T-cell (primary cell): ENCODE measurements at regions not wholly inside any gene's neighbourhood (a gene's known extent, or its start where the extent isn't known, plus 50 kb on each side); places are given as distances from the start of the nearest gene placed in this dataset.

Source experiments
- ATAC-seq, 4 experiments: fragments of 200-7000 bp in 3 of 4; fragments of 150-1000 bp in 1 of 4; cut with Tn5 transposase; replicated peaks in 1 of 4; 1 replicate in 3 of 4; 2 replicates in 1 of 4; pipeline ENCODE4 v1.10.0; 2021; ENCODE audit warnings: moderate library complexity in 3 of 4, mild to moderate bottlenecking in 2 of 4, moderate number of reproducible peaks in 1 of 4
- CTCF ChIA-PET, 2 donors: fragments of 300-600 bp; sonication (Branson Sonifier 250); formaldehyde crosslinking; loops; one replicate each; lab custom pipeline; 2022; ENCODE audit warnings: antibody characterized with exemption in 2 of 2; lab: Charles Lee
- POLR2A ChIA-PET, 2 donors: fragments of 300-600 bp; sonication (Branson Sonifier 250); formaldehyde crosslinking; loops; one replicate each; lab custom pipeline; 2022; ENCODE audit warnings: antibody characterized with exemption in 2 of 2; lab: Charles Lee
- DNase-seq, 35 experiments: peaks; one replicate each; pipeline versions ENCODE4 v3.0.0 to v3.0.0-alpha.2; 2013 to 2023
- H3K27ac ChIP-seq: one replicate; pipeline ENCODE4 v1.5.1; 2013; ENCODE audit warnings: low read length
- H3K27me3 ChIP-seq, 2 experiments: replicated peaks in 1 of 2; 1 replicate in 1 of 2; 2 replicates in 1 of 2; pipeline versions ENCODE4 v1.6.1 to v1.7.0; 2013; ENCODE audit warnings: low read length in 1 of 2, mixed read lengths in 1 of 2; ENCODE audit not compliant: control insufficient read depth in 2 of 2, insufficient read depth in 2 of 2; ENCODE audit errors: extremely low read depth in 1 of 2
- H3K36me3 ChIP-seq, 2 donors: 1 replicate in 1 of 2; 2 replicates in 1 of 2; pipeline versions ENCODE4 v1.6.1 to v1.7.0; 2013; ENCODE audit warnings: low read length in 1 of 2; ENCODE audit not compliant: control insufficient read depth in 2 of 2, insufficient read depth in 1 of 2; ENCODE audit errors: extremely low read depth in 1 of 2
- H3K4me1 ChIP-seq, 2 experiments: 1 replicate in 1 of 2; 2 replicates in 1 of 2; pipeline versions ENCODE4 v1.6.1 to v1.7.0; 2013; ENCODE audit warnings: low read length in 2 of 2, mixed read lengths in 1 of 2; ENCODE audit not compliant: insufficient read depth in 2 of 2, control insufficient read depth in 1 of 2; ENCODE audit errors: extremely low read depth in 1 of 2
- H3K4me3 ChIP-seq, 2 donors: 1 replicate in 1 of 2; 2 replicates in 1 of 2; pipeline versions ENCODE4 v1.5.1 to v1.7.0; 2013; ENCODE audit warnings: mild to moderate bottlenecking in 2 of 2, low read length in 1 of 2, moderate library complexity in 1 of 2; ENCODE audit not compliant: control insufficient read depth in 1 of 2; ENCODE audit errors: extremely low read depth in 1 of 2
- H3K9me3 ChIP-seq: 2 replicates; pipeline ENCODE4 v1.7.0; 2013
- H3K27ac Mint-ChIP-seq, 2 donors: one replicate each; pipeline ENCODE4 v1.8.0; 2020 to 2021; ENCODE audit warnings: mild to moderate bottlenecking in 2 of 2, mixed read lengths in 2 of 2
- H3K27me3 Mint-ChIP-seq, 2 donors: one replicate each; pipeline ENCODE4 v1.8.0; 2021 to 2022; ENCODE audit warnings: mixed read lengths in 2 of 2
- H3K36me3 Mint-ChIP-seq: one replicate; pipeline ENCODE4 v1.8.0; 2021; ENCODE audit warnings: mixed read lengths
- H3K4me1 Mint-ChIP-seq, 3 donors: one replicate each; pipeline ENCODE4 v1.8.0; 2020 to 2022; ENCODE audit warnings: mixed read lengths in 3 of 3, mild to moderate bottlenecking in 1 of 3
- H3K4me3 Mint-ChIP-seq, 3 donors: one replicate each; pipeline ENCODE4 v1.8.0; 2020 to 2022; ENCODE audit warnings: mild to moderate bottlenecking in 3 of 3, mixed read lengths in 3 of 3, moderate library complexity in 3 of 3
- H3K9me3 Mint-ChIP-seq, 3 donors: one replicate each; pipeline ENCODE4 v1.8.0; 2020 to 2022; ENCODE audit warnings: mixed read lengths in 3 of 3
- WGBS: methylation state at CpG from one replicate; pipeline ENCODE4 v1.1.5; 2013; ENCODE audit warnings: missing lambda C conversion rate; ENCODE audit not compliant: insufficient coverage; 5-methylcytosine and 5-hydroxymethylcytosine counted together

DNA sequence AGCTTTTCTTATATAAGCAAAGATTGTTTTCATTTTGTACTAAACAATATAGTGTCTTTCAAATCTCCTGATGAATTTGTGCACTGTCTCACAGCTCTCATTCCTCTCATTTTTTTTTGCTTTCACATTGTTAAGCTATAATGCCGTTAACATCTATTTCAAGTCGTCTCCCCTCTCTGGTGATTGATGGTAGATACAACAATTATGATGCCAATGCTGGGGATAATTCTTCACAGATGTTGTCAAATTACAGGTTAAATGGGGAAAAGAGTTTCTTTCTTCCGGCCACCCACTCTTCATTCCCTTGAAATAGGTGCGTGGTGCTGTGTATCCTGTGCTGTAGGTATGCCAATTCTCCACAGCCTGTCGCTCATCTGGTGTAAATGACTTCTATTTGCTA, 1053.7 kb upstream of the ZEB2 start:
- H3K9me3 ChIP-seq, result no peaks in the 10 kb centered on the region
- no peaks in the 10 kb centered on the region for H3K27me3 Mint-ChIP-seq
- ATAC-seq (no peak), DNase-seq (no peak)
- H3K27me3 ChIP-seq, result no peaks in the 10 kb centered on the region
- WGBS, result no CpG with 5 or more reads among the region's 5 CpGs
- no peak overlapping the region for H3K27ac Mint-ChIP-seq
- H3K4me3 Mint-ChIP-seq, result no peak overlapping the region
- H3K4me1 ChIP-seq, result no peaks in the 10 kb centered on the region
- H3K4me1 Mint-ChIP-seq, result no peaks in the 10 kb centered on the region
- H3K27ac ChIP-seq, result no peak overlapping the region
- H3K4me3 ChIP-seq, result no peak overlapping the region
- H3K36me3 ChIP-seq, result no peaks in the 10 kb centered on the region
- H3K36me3 Mint-ChIP-seq, result no peaks in the 10 kb centered on the region
- ChIA-PET POLR2A (no interaction called here), CTCF (no interaction called here)
- peaks cover 0 to 5% (median 5%) of the 10 kb centered on the region in 3 donors for H3K9me3 Mint-ChIP-seq

DNA sequence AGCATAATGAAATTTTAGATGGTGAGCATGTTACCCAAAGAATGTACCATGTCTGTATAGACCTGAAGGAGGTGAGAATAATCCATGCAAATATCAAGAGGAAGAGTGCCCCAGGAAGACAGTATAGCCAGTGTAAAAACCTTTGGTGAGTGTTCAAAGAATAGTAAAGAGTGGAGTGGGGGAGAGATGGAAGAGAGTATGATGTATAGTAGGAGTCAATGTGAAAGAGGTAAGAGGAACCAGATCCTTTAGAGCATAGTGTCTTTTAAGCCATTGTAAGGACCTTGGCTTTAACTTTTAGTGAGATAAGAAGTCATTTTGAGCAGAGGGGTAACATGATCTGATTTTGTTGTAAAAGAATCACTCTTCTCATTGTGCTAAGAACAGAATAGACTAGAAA, 1052.3 kb upstream of the ZEB2 start:
- Mint-ChIP-seq H3K27me3 (no peaks in the 10 kb centered on the region), H3K9me3 (peaks cover 0 to 5% (median 5%) of the 10 kb centered on the region in 3 donors), H3K4me1 (no peaks in the 10 kb centered on the region), H3K27ac (no peak overlapping the region), H3K4me3 (no peak overlapping the region), H3K36me3 (no peaks in the 10 kb centered on the region)
- DNase-seq (no peak), ATAC-seq (no peak)
- Histone ChIP-seq H3K27me3 (no peaks in the 10 kb centered on the region), H3K4me3 (no peak overlapping the region), H3K36me3 (no peaks in the 10 kb centered on the region), H3K9me3 (no peaks in the 10 kb centered on the region), H3K27ac (no peak overlapping the region), H3K4me1 (no peaks in the 10 kb centered on the region)
- POLR2A ChIA-PET, result no interaction called here
- CTCF ChIA-PET, result no interaction called here

DNA sequence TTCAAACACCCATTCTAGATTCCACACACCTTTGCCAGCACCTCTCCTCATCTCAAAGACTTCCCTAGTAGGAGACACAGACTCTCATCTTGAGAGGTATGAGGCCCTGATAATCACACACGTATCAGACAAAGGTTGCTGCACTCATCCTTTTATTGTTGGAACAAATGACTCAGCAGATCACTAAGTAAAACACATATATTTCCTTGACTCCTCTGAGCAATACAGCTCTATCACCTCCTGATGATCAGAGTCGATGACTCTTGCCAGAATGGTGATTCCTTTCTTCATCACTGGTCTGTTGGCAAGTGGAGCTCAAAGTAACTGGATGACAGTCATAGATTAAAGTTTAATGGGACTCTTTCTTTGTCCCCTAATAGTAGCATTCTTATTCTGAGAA, 1049.2 kb upstream of the ZEB2 start:
- Histone ChIP-seq H3K27me3 (no peaks in the 10 kb centered on the region), H3K36me3 (no peaks in the 10 kb centered on the region), H3K27ac (no peak overlapping the region), H3K9me3 (no peaks in the 10 kb centered on the region), H3K4me1 (no peaks in the 10 kb centered on the region), H3K4me3 (no peak overlapping the region)
- Mint-ChIP-seq H3K4me1 (no peaks in the 10 kb centered on the region), H3K27ac (no peak overlapping the region), H3K9me3 (peaks cover 0 to 5% (median 5%) of the 10 kb centered on the region in 3 donors), H3K36me3 (no peaks in the 10 kb centered on the region), H3K4me3 (no peak overlapping the region), H3K27me3 (no peaks in the 10 kb centered on the region)
- WGBS, result 50% methylated on average over 1 of the region's 2 CpGs
- ChIA-PET POLR2A (no interaction called here), CTCF (no interaction called here)
- ATAC-seq (no peak), DNase-seq (no peak)

DNA sequence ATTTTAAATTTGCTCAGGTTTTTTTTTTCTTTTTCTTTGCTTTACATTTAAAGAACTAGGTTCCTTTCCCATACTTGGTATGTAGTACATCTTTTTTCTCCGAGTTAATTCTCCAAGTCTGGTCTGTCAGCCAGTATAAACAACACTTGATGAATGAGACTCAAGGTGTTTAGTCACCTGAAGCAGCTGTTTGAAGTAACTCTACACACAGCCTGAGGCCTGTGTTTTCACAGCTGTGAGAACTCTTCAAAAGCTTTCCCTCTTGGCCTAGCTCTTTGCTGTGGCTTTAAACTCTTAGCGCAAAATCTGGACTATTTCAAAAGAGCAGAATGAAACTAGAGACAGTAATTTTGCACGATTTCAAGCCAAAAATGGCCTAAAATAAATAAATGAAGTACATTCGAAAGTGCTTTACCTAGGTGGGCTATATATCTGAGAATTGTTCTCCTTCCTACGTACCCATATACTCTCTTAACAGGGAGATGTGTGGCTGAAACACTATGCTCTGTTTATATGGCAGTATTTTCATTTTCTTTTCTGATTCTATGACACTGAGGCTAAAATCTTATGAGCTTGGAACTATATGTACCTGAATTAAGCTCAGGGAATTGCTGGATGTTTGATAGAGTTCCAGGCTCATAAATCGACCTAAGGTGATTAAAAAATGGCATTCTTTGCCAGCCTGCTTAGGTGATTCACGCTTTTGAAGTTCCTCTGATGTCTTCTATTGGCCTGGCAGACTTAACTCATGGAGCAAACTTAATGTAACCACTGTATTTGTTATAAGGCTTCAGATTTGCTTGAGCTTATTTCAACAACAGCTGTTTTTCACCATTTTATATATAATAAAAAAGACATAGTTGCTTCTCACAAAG, 1044.1 kb upstream of the ZEB2 start:
- no peak overlapping the region for H3K27ac Mint-ChIP-seq

DNA sequence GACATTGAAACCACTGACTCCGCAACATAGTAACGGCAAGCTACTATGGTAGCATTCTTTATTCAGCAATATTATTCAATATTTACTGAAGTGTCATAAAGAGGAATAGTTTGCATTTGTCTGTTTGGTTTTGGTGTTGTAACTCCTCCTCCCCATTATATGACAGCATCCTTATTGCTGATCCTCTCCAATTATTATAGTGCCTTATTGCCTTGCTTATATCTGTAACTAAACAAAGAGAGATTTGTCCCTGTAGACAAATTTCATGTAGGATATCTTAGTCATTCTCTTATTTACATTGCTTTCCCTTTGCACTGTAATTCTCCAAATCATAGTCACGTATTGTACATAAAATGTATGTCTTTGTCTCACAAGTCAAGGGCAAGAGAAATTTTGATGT, 1041.2 kb upstream of the ZEB2 start:
- ATAC-seq (no peak), DNase-seq (no peak)
- H3K27ac ChIP-seq, result no peak overlapping the region
- Mint-ChIP-seq H3K4me3 (no peak overlapping the region), H3K27ac (no peak overlapping the region), H3K36me3 (no peaks in the 10 kb centered on the region), H3K27me3 (no peaks in the 10 kb centered on the region), H3K9me3 (no peaks in the 10 kb centered on the region), H3K4me1 (no peaks in the 10 kb centered on the region)
- no peaks in the 10 kb centered on the region for H3K27me3 ChIP-seq
- H3K4me3 ChIP-seq, result no peak overlapping the region
- POLR2A ChIA-PET, result no interaction called here
- H3K36me3 ChIP-seq, result no peaks in the 10 kb centered on the region
- CTCF ChIA-PET, result no interaction called here
- H3K9me3 ChIP-seq, result no peaks in the 10 kb centered on the region
- no CpG with 5 or more reads among the region's 3 CpGs for WGBS
- no peaks in the 10 kb centered on the region for H3K4me1 ChIP-seq

More for the DNA sequence above, 1044.1 kb upstream of the ZEB2 start:
- no peaks in the 10 kb centered on the region for H3K9me3 ChIP-seq
- Mint-ChIP-seq H3K4me3 (no peak overlapping the region), H3K9me3 (no peaks in the 10 kb centered on the region), H3K4me1 (no peaks in the 10 kb centered on the region), H3K27me3 (no peaks in the 10 kb centered on the region), H3K36me3 (no peaks in the 10 kb centered on the region)
- no peak overlapping the region for H3K4me3 ChIP-seq
- no CpG with 5 or more reads among the region's 7 CpGs for WGBS
- POLR2A ChIA-PET, result no interaction called here
- no peaks in the 10 kb centered on the region for H3K4me1 ChIP-seq
- DNase-seq, result no peak
- ATAC-seq, result no peak
- H3K36me3 ChIP-seq, result no peaks in the 10 kb centered on the region
- H3K27ac ChIP-seq, result no peak overlapping the region
- CTCF ChIA-PET, result no interaction called here
- H3K27me3 ChIP-seq, result no peaks in the 10 kb centered on the region

DNA sequence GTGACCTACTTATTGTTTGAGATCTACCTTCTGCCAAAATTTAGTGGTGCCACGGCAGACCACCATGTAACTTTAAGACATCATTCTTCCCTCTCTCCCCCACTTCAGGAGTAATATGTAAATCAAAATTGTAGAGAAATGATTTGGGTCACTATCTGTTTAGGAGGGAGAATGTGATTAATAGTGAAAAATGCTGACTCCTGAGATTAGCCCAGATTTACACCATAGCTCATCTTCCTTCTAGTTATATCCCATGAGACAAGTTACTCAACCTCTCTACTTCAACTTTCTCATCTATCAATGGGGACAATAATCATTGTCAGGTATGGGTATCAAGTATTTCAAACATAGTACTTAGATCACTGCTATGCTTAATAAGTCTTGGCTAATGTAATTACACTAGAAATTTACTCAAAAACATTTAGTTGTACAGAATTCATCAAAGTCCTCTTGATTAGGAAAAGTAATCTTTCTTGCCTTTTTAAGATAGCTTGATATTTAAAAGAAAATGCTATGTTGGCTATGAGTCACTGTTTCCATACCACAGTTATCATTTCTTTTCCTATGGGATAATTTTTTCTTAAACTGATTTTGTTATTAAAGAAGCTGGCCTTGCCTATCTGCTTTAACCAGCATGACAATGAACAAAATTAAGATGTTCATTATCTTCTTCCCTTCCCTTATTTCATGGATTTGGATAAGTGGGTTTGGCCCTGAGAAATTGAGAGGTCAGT, 1038.9 kb upstream of the ZEB2 start:
- Histone ChIP-seq H3K27me3 (no peaks in the 10 kb centered on the region), H3K9me3 (no peaks in the 10 kb centered on the region), H3K27ac (no peak overlapping the region), H3K36me3 (no peaks in the 10 kb centered on the region), H3K4me1 (no peaks in the 10 kb centered on the region), H3K4me3 (no peak overlapping the region)
- ChIA-PET POLR2A (no interaction called here), CTCF (interaction anchor here in 1 of 2 donors (0.6 kb wide), 1 partner anchor 1519 kb away, joined by 3 read pairs; no protein-coding TSS in a partner anchor)
- Mint-ChIP-seq H3K36me3 (no peaks in the 10 kb centered on the region), H3K27me3 (no peaks in the 10 kb centered on the region), H3K27ac (no peak overlapping the region), H3K4me3 (no peak overlapping the region), H3K4me1 (no peaks in the 10 kb centered on the region), H3K9me3 (no peaks in the 10 kb centered on the region)
- ATAC-seq, result no peak
- DNase-seq, result no peak
- no CpG with 5 or more reads among the region's 1 CpG for WGBS
